ENCODE measurements at regions not wholly inside any gene's neighbourhood (a gene's known extent, or its start where the extent isn't known, plus 50 kb on each side); places are given as distances from the start of the nearest gene placed in this dataset.
"Not testable (repeated sequence)": the region's sequence is repeated elsewhere in the genome, so short reads cannot be mapped to it uniquely, and the experiment has no call there.

- intact Hi-C loops (cut with DNase I): no loop called here
- DNase-seq (no peak), ATAC-seq (no peak)
These were observed 1459.9 kb downstream of the GRIK2 start for GRCh38 chr6:102853249-102853955.

- no peak for ATAC-seq
- intact Hi-C loops (cut with DNase I): no loop called here
- DNase-seq: no peak
These were observed 1455.3 kb downstream of the GRIK2 start for GRCh38 chr6:102848796-102849195.

- intact Hi-C loops (cut with DNase I): no loop called here
- DNase-seq: no peak
- no peak for ATAC-seq
These were observed 1454.7 kb downstream of the GRIK2 start for GRCh38 chr6:102848210-102848609.

- intact Hi-C loops (cut with DNase I): no loop called here
- no peak for DNase-seq
- no peak for ATAC-seq
These were observed 1447.6 kb downstream of the GRIK2 start for GRCh38 chr6:102841060-102841459.

GRCh38 chr6:102832021-102832420 lies 1438.5 kb downstream of the GRIK2 start:
- no peak for ATAC-seq
- intact Hi-C loops (cut with DNase I): no loop called here
- DNase-seq: no peak

- intact Hi-C loops (cut with DNase I): no loop called here
- ATAC-seq: no peak
These were observed 1426.6 kb downstream of the GRIK2 start for GRCh38 chr6:102820098-102820497.

GRCh38 chr6:102815207-102815606 lies 1421.7 kb downstream of the GRIK2 start:
- intact Hi-C loops (cut with DNase I): no loop called here
- ATAC-seq: no peak
- DNase-seq: no peak

More at GRCh38 chr6:102820098-102820497, 1426.6 kb downstream of the GRIK2 start:
- no peak for DNase-seq

GRCh38 chr6:102813489-102814275 lies 1420.2 kb downstream of the GRIK2 start:
- ATAC-seq (no peak), DNase-seq (no peak)
- intact Hi-C loops (cut with DNase I): no loop called here

GRCh38 chr6:102812242-102812641 lies 1418.7 kb downstream of the GRIK2 start:
- intact Hi-C loops (cut with DNase I): no loop called here
- ATAC-seq: no peak

GRCh38 chr6:102808944-102809505 lies 1415.5 kb downstream of the GRIK2 start:
- ATAC-seq; DNase-seq; intact Hi-C loops (cut with DNase I): not testable (repeated sequence)

More at GRCh38 chr6:102812242-102812641, 1418.7 kb downstream of the GRIK2 start:
- DNase-seq: no peak

GRCh38 chr6:102799051-102799450 lies 1405.5 kb downstream of the GRIK2 start:
- intact Hi-C loops (cut with DNase I): no loop called here
- no peak for ATAC-seq

GRCh38 chr6:102798636-102799035 lies 1405.1 kb downstream of the GRIK2 start:
- intact Hi-C loops (cut with DNase I): no loop called here
- no peak for ATAC-seq
- no peak for DNase-seq

More at GRCh38 chr6:102799051-102799450, 1405.5 kb downstream of the GRIK2 start:
- no peak for DNase-seq

- DNase-seq (no peak), ATAC-seq (no peak)
- intact Hi-C loops (cut with DNase I): no loop called here
These were observed 1400.2 kb downstream of the GRIK2 start for GRCh38 chr6:102793752-102794151.

GRCh38 chr6:102774326-102774725 lies 1380.8 kb downstream of the GRIK2 start:
- intact Hi-C loops (cut with DNase I): no loop called here
- ATAC-seq (no peak), DNase-seq (no peak)

GRCh38 chr6:102773636-102774035 lies 1380.1 kb downstream of the GRIK2 start:
- intact Hi-C loops (cut with DNase I): no loop called here
- ATAC-seq: no peak
- no peak for DNase-seq

GRCh38 chr6:102766963-102767362 lies 1373.5 kb downstream of the GRIK2 start:
- no peak for ATAC-seq
- intact Hi-C loops (cut with DNase I): no loop called here
- DNase-seq: no peak

- intact Hi-C loops (cut with DNase I): no loop called here
- DNase-seq (no peak), ATAC-seq (no peak)
These were observed 1370.8 kb downstream of the GRIK2 start for GRCh38 chr6:102764317-102764716.

GRCh38 chr6:102763891-102764290 lies 1370.4 kb downstream of the GRIK2 start:
- DNase-seq: no peak
- ATAC-seq: no peak
- intact Hi-C loops (cut with DNase I): no loop called here

GRCh38 chr6:102761872-102762271 lies 1368.4 kb downstream of the GRIK2 start:
- intact Hi-C loops (cut with DNase I): no loop called here
- no peak for DNase-seq
- no peak for ATAC-seq

- no peak for ATAC-seq
- intact Hi-C loops (cut with DNase I): no loop called here
- no peak for DNase-seq
These were observed 1365.9 kb downstream of the GRIK2 start for GRCh38 chr6:102759415-102759814.

Data from left cardiac atrium (tissue), 4 donors.